H1 (cell line): ENCODE measurements at regions not wholly inside any gene's neighbourhood (a gene's known extent, or its start where the extent isn't known, plus 50 kb on each side); places are given as distances from the start of the nearest gene placed in this dataset.

Experiments used
- CTCF ChIA-PET: fragments of 300-600 bp; sonication (Branson Sonifier 250); formaldehyde crosslinking; loops from one replicate; lab custom pipeline; 2021; ENCODE audit not compliant: partially characterized antibody; lab: Charles Lee
- POLR2A ChIA-PET: fragments of 300-600 bp; sonication (Branson Sonifier 250); formaldehyde crosslinking; loops from one replicate; lab custom pipeline; 2021; ENCODE audit warnings: inconsistent platforms; ENCODE audit not compliant: partially characterized antibody; lab: Charles Lee
- DNase-seq, 2 experiments: peaks; one replicate each; pipeline versions ENCODE4 v3.0.0 to v3.0.0-alpha.2; 2010 to 2022; ENCODE audit warnings: low spot score in 2 of 2, low read depth in 1 of 2, mixed read lengths in 1 of 2
- FAIRE-seq: peaks from 2 replicates; lab custom pipeline; 2011; peaks lifted over from hg19 to GRCh38; lab: Jason Lieb, UNC
- H2AFZ ChIP-seq: 2 replicates; pipeline ENCODE4 v1.8.1; 2012; ENCODE audit warnings: low read length, inconsistent platforms
- H2AK5ac ChIP-seq: 2 replicates; pipeline ENCODE4 v1.6.1; 2013; ENCODE audit warnings: low read depth, low read length
- H2BK120ac ChIP-seq: replicated peaks from 2 replicates; pipeline ENCODE3; 2013; ENCODE audit warnings: low read depth, low read length, inconsistent platforms
- H2BK12ac ChIP-seq: 2 replicates; pipeline ENCODE4 v1.6.1; 2013; ENCODE audit warnings: low read depth, low read length
- H2BK15ac ChIP-seq: 2 replicates; pipeline ENCODE4 v1.6.1; 2013; ENCODE audit warnings: low read length
- H2BK20ac ChIP-seq: 2 replicates; pipeline ENCODE4 v1.6.1; 2013; ENCODE audit warnings: low read length
- H2BK5ac ChIP-seq: 2 replicates; pipeline ENCODE4 v1.6.1; 2013; ENCODE audit warnings: low read depth, low read length
- H3K14ac ChIP-seq: 2 replicates; pipeline ENCODE4 v1.6.1; 2013; ENCODE audit warnings: inconsistent platforms; ENCODE audit not compliant: insufficient read length
- H3K18ac ChIP-seq: 2 replicates; pipeline ENCODE4 v1.6.1; 2013; ENCODE audit warnings: low read length; ENCODE audit errors: extremely low read depth
- H3K23ac ChIP-seq: 2 replicates; pipeline ENCODE4 v1.6.1; 2013; ENCODE audit warnings: inconsistent platforms; ENCODE audit not compliant: insufficient read length
- H3K23me2 ChIP-seq: 2 replicates; pipeline ENCODE4 v1.6.1; 2013; ENCODE audit warnings: low read depth, low read length
- H3K27ac ChIP-seq: 2 replicates; pipeline ENCODE4 v1.6.1; 2011; ENCODE audit warnings: low read depth, low read length, inconsistent platforms
- H3K27me3 ChIP-seq, 4 experiments: replicated peaks in 1 of 4; 1 replicate in 1 of 4; 2 replicates in 3 of 4; pipeline versions ENCODE4 v1.6.1 to v1.8.1; 2011 to 2013; ENCODE audit warnings: low read length in 3 of 4, mild to moderate bottlenecking in 3 of 4, inconsistent platforms in 2 of 4, mixed read lengths in 2 of 4, moderate library complexity in 1 of 4; ENCODE audit not compliant: control insufficient read depth in 3 of 4, insufficient read depth in 3 of 4; ENCODE audit errors: extremely low read depth in 1 of 4
- H3K36me3 ChIP-seq, 4 experiments: 2 replicates each; pipeline versions ENCODE4 v1.6.1 to v1.8.1; 2011 to 2013; ENCODE audit warnings: mild to moderate bottlenecking in 4 of 4, low read length in 3 of 4, moderate library complexity in 2 of 4, control low read depth in 1 of 4, inconsistent platforms in 1 of 4; ENCODE audit not compliant: insufficient read depth in 4 of 4, control insufficient read depth in 2 of 4
- H3K4ac ChIP-seq: replicated peaks from 2 replicates; pipeline ENCODE3; 2013; ENCODE audit warnings: low read length, low read depth, mixed read lengths, inconsistent platforms; ENCODE audit not compliant: insufficient read length
- H3K4me1 ChIP-seq, 4 experiments: replicated peaks in 1 of 4; 1 replicate in 1 of 4; 2 replicates in 3 of 4; pipeline versions ENCODE4 v1.6.1 to v1.8.1; 2011 to 2013; ENCODE audit warnings: low read length in 3 of 4, inconsistent platforms in 2 of 4, mixed read lengths in 1 of 4; ENCODE audit not compliant: insufficient read depth in 4 of 4, control insufficient read depth in 3 of 4
- H3K4me2 ChIP-seq, 2 experiments: 2 replicates each; pipeline versions ENCODE4 v1.6.1 to v1.8.1; 2011 to 2013; ENCODE audit warnings: low read depth in 2 of 2, low read length in 2 of 2, control low read depth in 1 of 2, inconsistent platforms in 1 of 2, mild to moderate bottlenecking in 1 of 2; ENCODE audit not compliant: insufficient read depth in 1 of 2
- H3K4me3 ChIP-seq, 4 experiments: fragments of 200-600, 300-600 bp in 1 of 4; sonication (generic), shearing (Covaris generic), sonication (Bioruptor Twin) in 1 of 4; 2 replicates each; pipeline versions ENCODE4 v1.5.1 to v1.8.1; 2011 to 2016; ENCODE audit warnings: low read length in 4 of 4, low read depth in 3 of 4, control low read depth in 2 of 4, inconsistent platforms in 2 of 4, mild to moderate bottlenecking in 2 of 4, mixed read lengths in 1 of 4, moderate library complexity in 1 of 4; ENCODE audit not compliant: insufficient read depth in 2 of 4; ENCODE audit errors: extremely low read depth in 1 of 4
- H3K56ac ChIP-seq: replicated peaks from 2 replicates; pipeline ENCODE3; 2013; ENCODE audit warnings: low read depth, mild to moderate bottlenecking, mixed read lengths, low read length, inconsistent platforms; ENCODE audit not compliant: insufficient read length
- H3K79me1 ChIP-seq: 2 replicates; pipeline ENCODE4 v1.6.1; 2013; ENCODE audit warnings: low read depth, low read length, control low read depth
- H3K79me2 ChIP-seq, 2 experiments: 2 replicates each; pipeline versions ENCODE4 v1.6.1 to v1.8.1; 2012 to 2013; ENCODE audit warnings: low read length in 2 of 2, mild to moderate bottlenecking in 2 of 2, inconsistent platforms in 1 of 2; ENCODE audit not compliant: insufficient read depth in 2 of 2, control insufficient read depth in 1 of 2
- H3K9ac ChIP-seq, 4 experiments: replicated peaks in 1 of 4; 1 replicate in 1 of 4; 2 replicates in 3 of 4; pipeline versions ENCODE4 v1.6.1 to v1.8.1; 2011 to 2013; ENCODE audit warnings: low read depth in 3 of 4, low read length in 3 of 4, control low read depth in 2 of 4, mild to moderate bottlenecking in 2 of 4, moderate library complexity in 2 of 4, inconsistent platforms in 1 of 4; ENCODE audit errors: extremely low read depth in 1 of 4
- H3K9me3 ChIP-seq, 2 experiments: 2 replicates each; pipeline versions ENCODE4 v1.6.1 to v1.8.1; 2012 to 2013; ENCODE audit warnings: mild to moderate bottlenecking in 2 of 2, moderate library complexity in 2 of 2, control low read depth in 1 of 2, inconsistent platforms in 1 of 2, low read depth in 1 of 2, low read length in 1 of 2, mixed read lengths in 1 of 2; ENCODE audit not compliant: insufficient read depth in 2 of 2
- H4K20me1 ChIP-seq, 2 experiments: replicated peaks in 1 of 2; 2 replicates each; pipeline versions ENCODE3 to v1.8.1; 2011 to 2013; ENCODE audit warnings: inconsistent platforms in 2 of 2, low read length in 2 of 2, mild to moderate bottlenecking in 1 of 2; ENCODE audit not compliant: insufficient read depth in 2 of 2, control insufficient read depth in 1 of 2
- H4K5ac ChIP-seq: 2 replicates; pipeline ENCODE4 v1.6.1; 2013; ENCODE audit warnings: low read length, low read depth, mixed read lengths, inconsistent platforms; ENCODE audit not compliant: insufficient read length
- H4K8ac ChIP-seq: 2 replicates; pipeline ENCODE4 v1.8.0; 2013; ENCODE audit warnings: mild to moderate bottlenecking, moderate library complexity, low read length, inconsistent platforms; ENCODE audit not compliant: insufficient read depth; ENCODE audit errors: extremely low read depth
- H4K91ac ChIP-seq: replicated peaks from 2 replicates; pipeline ENCODE3; 2013; ENCODE audit warnings: low read length, mixed read lengths, inconsistent platforms; ENCODE audit not compliant: insufficient read length
- KDM1A ChIP-seq: fragments of 200-600, 300-600 bp; sonication (generic); IDR thresholded peaks from 2 replicates; pipeline ENCODE4 v1.7.1; 2016; ENCODE audit warnings: mild to moderate bottlenecking, low read length, borderline replicate concordance
- WGBS, 2 experiments: shearing (Covaris generic) in 1 of 2; methylation state at CpG; one replicate each; pipeline versions ENCODE4 v1.1.6 to v1.1.7; 2013 to 2015; ENCODE audit warnings: low lambda C conversion rate in 2 of 2, mixed read lengths in 2 of 2, inconsistent platforms in 1 of 2, low coverage in 1 of 2, missing lambda C conversion rate in 1 of 2; ENCODE audit not compliant: insufficient replicate concordance in 2 of 2, insufficient coverage in 1 of 2, insufficient read length in 1 of 2; ENCODE audit errors: extremely low coverage in 1 of 2, missing lambda C conversion rate in 1 of 2; 5-methylcytosine and 5-hydroxymethylcytosine counted together
- TF ChIP-seq, protein P1 (sequence below): IDR thresholded peaks from 2 replicates; pipeline ENCODE4 v1.6.1; 2012; ENCODE audit warnings: inconsistent platforms

DNA sequence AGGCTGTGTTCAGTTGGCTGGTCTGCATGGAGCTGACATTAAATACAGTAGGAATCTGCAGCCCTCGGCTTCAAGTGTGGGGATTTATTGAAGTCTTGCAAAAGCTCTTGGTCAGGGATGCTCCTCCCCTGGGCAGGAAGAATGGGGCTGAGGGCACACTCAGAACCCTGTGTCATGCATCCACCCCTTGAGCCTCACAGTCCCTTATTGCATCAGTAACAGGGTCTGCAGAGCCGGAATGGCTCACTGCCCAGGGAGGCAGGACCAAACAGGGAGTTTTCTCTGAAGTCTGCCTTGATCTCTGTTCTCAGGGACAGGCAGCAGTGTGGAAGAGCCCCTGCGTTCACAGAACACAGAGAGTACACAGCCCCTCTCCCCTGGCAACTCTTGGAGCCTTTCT lies 216.8 kb downstream of the ENGASE start:
- Histone ChIP-seq H3K4me3 (no peak overlapping the region), H3K56ac (no peak overlapping the region), H3K23me2 (no peaks in the 10 kb centered on the region; the same call in 1 of the 2 replicates), H4K91ac (no peak overlapping the region), H3K4ac (no peak overlapping the region), H3K27me3 (peaks cover 0 to 11% (median 1%) of the 10 kb centered on the region in 4 experiments; a peak in 4 of 7 replicates), H3K36me3 (no peaks in the 10 kb centered on the region), H3K23ac (no peak overlapping the region), H4K20me1 (peaks cover 0 to 2% of the 10 kb centered on the region in 2 experiments), H3K27ac (no peak overlapping the region), H3K18ac (no peak overlapping the region), H2BK12ac (no peak overlapping the region), H3K4me2 (no peak overlapping the region), H4K8ac (no peak overlapping the region), H2AK5ac (no peak overlapping the region), H2BK15ac (no peak overlapping the region), H3K9me3 (no peaks in the 10 kb centered on the region), H4K5ac (no peak overlapping the region), H2BK20ac (no peak overlapping the region), H3K9ac (no peak overlapping the region), H2AFZ (no peak overlapping the region), H3K79me2 (no peaks in the 10 kb centered on the region), H2BK5ac (no peak overlapping the region), H3K14ac (no peak overlapping the region), H3K79me1 (no peaks in the 10 kb centered on the region), H2BK120ac (no peak overlapping the region), H3K4me1 (0 out of 7 replicates have a peak, but pooled peaks cover 0 to 3% (median 0%) of the 10 kb centered on the region in 4 experiments)
- DNase-seq (no peak), FAIRE-seq (no peak)
- WGBS, 2 experiments, result 77% methylated on average over 3 of the region's 3 CpGs; no CpG with 5 or more reads in 1 of the 2 experiments
- ChIA-PET CTCF (interaction anchor here (0.7 to 2.9 kb wide), 13 partner anchors 10 to 198 kb away, joined by 3 to 12 read pairs (median 3); no protein-coding TSS in a partner anchor), POLR2A (no interaction called here)
- TF ChIP-seq, protein P1, sequence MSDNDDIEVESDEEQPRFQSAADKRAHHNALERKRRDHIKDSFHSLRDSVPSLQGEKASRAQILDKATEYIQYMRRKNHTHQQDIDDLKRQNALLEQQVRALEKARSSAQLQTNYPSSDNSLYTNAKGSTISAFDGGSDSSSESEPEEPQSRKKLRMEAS, result no peak
- TF ChIP-seq KDM1A, result no peak
